ENCODE measurements at regions not wholly inside any gene's neighbourhood (a gene's known extent, or its start where the extent isn't known, plus 50 kb on each side); places are given as distances from the start of the nearest gene placed in this dataset.

- TF ChIP-seq, protein P1, sequence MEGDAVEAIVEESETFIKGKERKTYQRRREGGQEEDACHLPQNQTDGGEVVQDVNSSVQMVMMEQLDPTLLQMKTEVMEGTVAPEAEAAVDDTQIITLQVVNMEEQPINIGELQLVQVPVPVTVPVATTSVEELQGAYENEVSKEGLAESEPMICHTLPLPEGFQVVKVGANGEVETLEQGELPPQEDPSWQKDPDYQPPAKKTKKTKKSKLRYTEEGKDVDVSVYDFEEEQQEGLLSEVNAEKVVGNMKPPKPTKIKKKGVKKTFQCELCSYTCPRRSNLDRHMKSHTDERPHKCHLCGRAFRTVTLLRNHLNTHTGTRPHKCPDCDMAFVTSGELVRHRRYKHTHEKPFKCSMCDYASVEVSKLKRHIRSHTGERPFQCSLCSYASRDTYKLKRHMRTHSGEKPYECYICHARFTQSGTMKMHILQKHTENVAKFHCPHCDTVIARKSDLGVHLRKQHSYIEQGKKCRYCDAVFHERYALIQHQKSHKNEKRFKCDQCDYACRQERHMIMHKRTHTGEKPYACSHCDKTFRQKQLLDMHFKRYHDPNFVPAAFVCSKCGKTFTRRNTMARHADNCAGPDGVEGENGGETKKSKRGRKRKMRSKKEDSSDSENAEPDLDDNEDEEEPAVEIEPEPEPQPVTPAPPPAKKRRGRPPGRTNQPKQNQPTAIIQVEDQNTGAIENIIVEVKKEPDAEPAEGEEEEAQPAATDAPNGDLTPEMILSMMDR (IDR thresholded peaks at IDR 0.05): no peak
- no peak for TF ChIP-seq POLR2A (IDR thresholded peaks at IDR 0.05)
These were observed 337.5 kb upstream of the LMCD1 start for GRCh38 chr3:8164145-8164544.

All from stomach (tissue), 4 donors.